Bronchial epithelial cell (primary cell): ENCODE measurements at regions not wholly inside any gene's neighbourhood (a gene's known extent, or its start where the extent isn't known, plus 50 kb on each side); places are given as distances from the start of the nearest gene placed in this dataset.
"Not testable (repeated sequence)": the region's sequence is repeated elsewhere in the genome, so short reads cannot be mapped to it uniquely, and the experiment has no call there.

Experiments used
- DNase-seq: peaks from one replicate; pipeline ENCODE4 v3.0.0-alpha.2; 2010; ENCODE audit warnings: low read depth
- FAIRE-seq: peaks from 2 replicates; lab custom pipeline; 2011; peaks lifted over from hg19 to GRCh38; lab: Jason Lieb, UNC
- H3K27me3 ChIP-seq: 2 replicates; pipeline ENCODE4 v1.5.1; 2011; ENCODE audit warnings: low read length; ENCODE audit not compliant: control insufficient read depth, insufficient read depth
- H3K36me3 ChIP-seq: 2 replicates; pipeline ENCODE4 v1.5.1; 2011; ENCODE audit warnings: low read length; ENCODE audit not compliant: control insufficient read depth, insufficient read depth
- H3K4me3 ChIP-seq: 2 replicates; pipeline ENCODE4 v1.5.1; 2011; ENCODE audit warnings: mild to moderate bottlenecking, low read depth, low read length, control low read depth
- TF ChIP-seq, protein P1 (sequence below): IDR thresholded peaks from 2 replicates; pipeline ENCODE4 v1.5.1; 2011; ENCODE audit warnings: mild to moderate bottlenecking, moderate library complexity, low read length, control low read depth, inconsistent platforms; ENCODE audit not compliant: insufficient read depth, severe bottlenecking

- FAIRE-seq: no peak
- Histone ChIP-seq H3K4me3 (no peak overlapping the region), H3K27me3 (no peaks in the 10 kb centered on the region), H3K36me3 (no peaks in the 10 kb centered on the region)
- TF ChIP-seq, protein P1, sequence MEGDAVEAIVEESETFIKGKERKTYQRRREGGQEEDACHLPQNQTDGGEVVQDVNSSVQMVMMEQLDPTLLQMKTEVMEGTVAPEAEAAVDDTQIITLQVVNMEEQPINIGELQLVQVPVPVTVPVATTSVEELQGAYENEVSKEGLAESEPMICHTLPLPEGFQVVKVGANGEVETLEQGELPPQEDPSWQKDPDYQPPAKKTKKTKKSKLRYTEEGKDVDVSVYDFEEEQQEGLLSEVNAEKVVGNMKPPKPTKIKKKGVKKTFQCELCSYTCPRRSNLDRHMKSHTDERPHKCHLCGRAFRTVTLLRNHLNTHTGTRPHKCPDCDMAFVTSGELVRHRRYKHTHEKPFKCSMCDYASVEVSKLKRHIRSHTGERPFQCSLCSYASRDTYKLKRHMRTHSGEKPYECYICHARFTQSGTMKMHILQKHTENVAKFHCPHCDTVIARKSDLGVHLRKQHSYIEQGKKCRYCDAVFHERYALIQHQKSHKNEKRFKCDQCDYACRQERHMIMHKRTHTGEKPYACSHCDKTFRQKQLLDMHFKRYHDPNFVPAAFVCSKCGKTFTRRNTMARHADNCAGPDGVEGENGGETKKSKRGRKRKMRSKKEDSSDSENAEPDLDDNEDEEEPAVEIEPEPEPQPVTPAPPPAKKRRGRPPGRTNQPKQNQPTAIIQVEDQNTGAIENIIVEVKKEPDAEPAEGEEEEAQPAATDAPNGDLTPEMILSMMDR: no peak
- DNase-seq: no peak
These were observed 102.1 kb downstream of the SHCBP1 start for GRCh38 chr16:46519063-46519462.

DNA sequence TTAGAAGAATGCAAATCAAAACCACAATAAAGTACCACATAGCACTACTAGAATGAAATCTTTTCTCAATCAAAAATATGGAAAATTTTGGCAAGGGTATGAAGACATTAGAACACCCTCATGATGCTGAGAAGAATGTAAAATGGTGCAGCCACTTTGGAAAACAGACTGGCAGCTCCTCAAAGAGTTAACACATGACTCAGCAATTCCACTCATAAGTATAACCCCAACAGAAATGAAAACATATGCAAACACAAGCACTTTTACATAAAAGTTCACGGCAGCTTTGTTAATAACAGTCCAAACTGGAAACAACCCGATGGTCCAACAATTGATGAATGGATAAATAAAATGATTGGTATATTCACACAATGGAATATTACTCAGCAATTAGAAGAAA is 124.5 kb downstream of the SHCBP1 start:
- H3K36me3 ChIP-seq: no peaks in the 10 kb centered on the region
- H3K4me3 ChIP-seq: no peak overlapping the region
- TF ChIP-seq, protein P1: no peak
- FAIRE-seq (no peak), DNase-seq (no peak)
- no peaks in the 10 kb centered on the region for H3K27me3 ChIP-seq

- DNase-seq (no peak), FAIRE-seq (no peak)
- H3K36me3 ChIP-seq: no peaks in the 10 kb centered on the region
- TF ChIP-seq, protein P1: no peak
- no peak overlapping the region for H3K4me3 ChIP-seq
- no peaks in the 10 kb centered on the region for H3K27me3 ChIP-seq
These were observed 138.3 kb downstream of the SHCBP1 start for GRCh38 chr16:46482895-46483294.

DNA sequence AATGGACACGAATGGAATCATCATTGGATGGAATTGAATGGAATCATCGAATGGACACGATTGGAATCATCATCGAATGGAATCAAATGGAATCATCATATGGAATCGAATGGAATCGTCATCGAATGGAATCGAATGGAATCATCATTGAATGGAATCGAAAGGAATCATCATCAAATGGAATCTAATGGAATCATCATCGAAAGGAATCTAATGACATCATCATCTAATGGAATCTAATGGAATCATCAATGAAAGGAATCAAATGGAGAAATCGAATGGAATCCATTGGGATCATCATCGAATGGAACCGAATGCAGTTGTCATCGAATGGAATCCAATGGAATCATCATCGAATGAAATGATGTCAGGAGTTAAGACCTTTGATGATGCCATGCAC is 154.9 kb downstream of the SHCBP1 start:
- TF ChIP-seq, protein P1: no peak
- Histone ChIP-seq H3K36me3 (no peaks in the 10 kb centered on the region), H3K27me3 (no peaks in the 10 kb centered on the region), H3K4me3 (no peak overlapping the region)
- no peak for DNase-seq
- FAIRE-seq: no peak

GRCh38 chr16:46454801-46455200 is 166.4 kb downstream of the SHCBP1 start:
- H3K27me3 ChIP-seq, H3K4me3 ChIP-seq, H3K36me3 ChIP-seq, DNase-seq, FAIRE-seq: not testable (repeated sequence)

DNA sequence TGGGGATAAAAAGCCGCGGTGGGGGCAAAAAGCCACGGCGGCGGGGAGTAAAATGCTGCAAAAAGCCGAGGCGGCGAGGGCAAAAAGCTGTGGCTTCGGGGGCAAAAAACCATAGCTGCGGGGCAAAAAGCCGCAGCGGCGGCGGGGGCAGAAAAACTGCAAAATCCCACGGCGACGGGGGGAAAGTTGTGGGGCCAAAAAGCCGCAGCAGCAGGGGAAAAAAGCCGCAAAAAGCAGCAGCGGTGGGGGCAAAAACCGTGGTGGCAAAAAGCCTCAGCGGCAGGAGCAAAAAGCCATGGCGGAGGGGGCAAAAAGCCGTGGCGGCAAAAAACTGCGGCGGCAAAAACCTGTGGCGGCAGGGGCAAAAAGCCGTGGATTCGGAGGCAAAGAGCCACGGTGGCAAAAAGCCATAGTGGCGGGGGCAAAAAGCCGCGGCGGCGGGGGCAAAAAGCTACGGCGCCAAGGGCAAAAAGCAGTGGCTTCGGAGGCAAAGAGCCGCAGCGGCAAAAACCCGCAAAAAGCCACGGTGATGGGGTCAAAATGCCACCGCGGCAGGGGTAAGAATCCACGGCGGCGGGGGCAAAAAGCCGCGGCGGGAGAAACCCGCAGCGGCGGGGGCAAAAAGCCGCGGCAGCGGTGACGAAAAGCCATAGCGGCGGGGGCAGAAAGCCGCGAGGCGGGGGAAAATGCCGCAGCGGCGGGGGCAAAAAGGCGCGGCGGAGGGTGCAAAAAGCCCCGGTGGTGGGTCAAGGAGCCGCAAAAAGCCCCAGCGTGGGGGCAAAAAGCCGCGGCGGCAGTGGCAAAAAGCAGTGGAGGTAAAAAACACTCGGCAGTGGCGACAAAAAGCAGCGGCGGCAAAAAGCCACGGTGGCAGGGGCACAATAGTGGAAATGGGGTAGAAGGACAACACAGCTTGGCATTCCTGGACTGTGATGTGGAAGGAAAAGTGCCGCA is 192.8 kb downstream of the SHCBP1 start:
- no peak for DNase-seq
- FAIRE-seq: no peak
- no peak overlapping the region for H3K4me3 ChIP-seq

More for the DNA sequence above, 192.8 kb downstream of the SHCBP1 start:
- TF ChIP-seq, protein P1: no peak
- Histone ChIP-seq H3K36me3 (no peaks in the 10 kb centered on the region), H3K27me3 (no peaks in the 10 kb centered on the region)
